8988T (cell line): ENCODE measurements at regions not wholly inside any gene's neighbourhood (a gene's known extent, or its start where the extent isn't known, plus 50 kb on each side); places are given as distances from the start of the nearest gene placed in this dataset.

ENCODE experiments used
- DNase-seq: peaks from one replicate; pipeline ENCODE4 v3.0.0; 2011

DNA sequence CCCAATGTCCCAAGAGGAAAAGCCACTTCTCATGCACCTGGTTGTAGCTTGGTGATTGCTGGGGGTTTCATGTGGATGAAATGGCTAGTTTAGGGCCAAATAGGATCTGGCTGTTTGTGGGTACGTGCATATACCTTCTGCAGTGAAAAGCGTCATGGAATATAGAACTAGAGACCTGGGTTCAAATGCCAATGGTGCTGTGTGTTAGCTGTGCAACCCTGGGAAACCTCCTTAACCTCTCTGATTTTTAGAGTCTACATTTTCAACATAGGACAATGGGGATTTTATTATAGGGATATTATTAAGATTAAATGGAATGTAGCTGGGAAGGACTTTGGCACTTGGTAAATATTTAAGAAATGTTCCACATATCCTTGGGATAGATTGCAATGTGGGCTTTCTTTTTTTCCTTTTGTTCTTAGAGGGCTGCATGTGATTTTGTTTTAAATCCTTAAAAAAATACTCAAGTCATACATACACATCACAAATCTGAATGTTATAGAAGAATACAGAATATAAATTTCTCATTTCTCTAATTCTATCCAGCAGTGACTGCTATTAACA is 112.6 kb upstream of the E2F8 start:
- DNase-seq: no peak

GRCh38 chr11:19352771-19353160 is 112.0 kb upstream of the E2F8 start:
- DNase-seq: no peak

DNA sequence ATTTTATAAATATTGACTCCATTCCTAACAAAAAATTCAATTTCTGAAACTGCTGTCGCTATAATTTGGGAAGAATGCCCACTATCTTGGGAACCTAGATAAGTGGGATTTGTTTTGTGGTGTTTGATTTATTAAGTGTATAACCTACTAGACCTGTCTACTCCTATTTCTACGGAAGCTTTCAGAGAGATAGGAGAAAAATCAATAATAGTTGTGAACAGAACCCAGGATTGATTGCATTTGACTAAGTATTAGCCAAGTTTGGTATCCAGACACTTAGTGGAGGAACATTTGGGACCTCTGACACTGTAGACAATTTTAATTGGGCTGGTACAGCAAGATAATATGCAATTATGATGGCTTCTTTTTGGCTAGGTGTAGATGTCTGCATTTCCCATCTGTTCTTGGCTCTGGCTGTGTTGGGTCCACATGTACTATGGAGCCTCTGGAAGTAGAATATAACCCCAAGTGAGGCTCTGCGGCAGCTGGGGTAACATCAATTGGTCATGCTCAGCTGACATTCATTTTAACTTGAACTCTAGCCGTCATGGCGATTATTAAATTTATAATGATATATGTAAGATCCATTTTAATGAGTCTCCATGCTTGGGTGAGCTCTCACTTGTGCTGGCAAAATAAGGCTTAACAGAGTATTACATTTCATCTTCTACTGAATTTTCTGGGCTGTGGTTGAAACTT is 111.5 kb upstream of the E2F8 start:
- no peak for DNase-seq

DNA sequence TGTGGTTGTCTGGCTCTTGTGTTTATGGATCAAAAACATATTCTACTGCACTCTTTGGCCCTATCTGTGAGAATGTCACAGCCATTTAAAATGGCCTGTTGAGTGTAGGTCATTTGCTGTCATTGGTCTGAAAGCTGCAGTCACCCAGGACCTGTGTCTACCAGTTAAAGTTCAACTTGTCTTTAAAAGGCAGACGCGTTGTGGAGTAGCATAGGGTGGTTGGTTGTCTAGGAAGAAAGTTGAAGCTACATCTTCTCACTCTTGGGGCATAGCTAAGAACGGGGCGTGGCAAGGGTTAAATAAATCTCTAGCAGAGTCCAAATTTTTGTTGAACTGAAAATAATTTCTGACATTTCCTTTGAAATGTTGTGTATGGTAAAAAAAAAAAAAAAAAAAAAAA is 110.7 kb upstream of the E2F8 start:
- DNase-seq: no peak

DNA sequence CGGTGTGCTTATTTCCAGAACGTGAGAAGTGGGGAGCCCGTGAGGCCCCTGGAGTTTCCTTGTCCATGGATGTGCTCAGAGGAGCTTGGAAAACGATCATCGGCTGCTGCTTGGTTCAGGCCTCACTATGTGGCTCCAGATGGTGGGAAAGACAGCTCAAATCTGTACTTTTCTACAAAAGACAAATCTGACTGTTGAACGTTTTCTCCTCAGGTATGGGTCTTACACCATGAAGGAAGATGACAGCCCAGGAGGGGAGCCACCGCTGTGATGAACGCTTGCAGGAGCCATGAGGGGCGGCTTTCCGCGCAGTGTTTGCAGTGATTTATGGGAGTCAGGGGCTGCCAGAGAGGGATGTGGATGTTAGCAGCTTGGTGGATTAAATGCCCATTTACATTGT is 109.4 kb upstream of the E2F8 start:
- DNase-seq: no peak

DNA sequence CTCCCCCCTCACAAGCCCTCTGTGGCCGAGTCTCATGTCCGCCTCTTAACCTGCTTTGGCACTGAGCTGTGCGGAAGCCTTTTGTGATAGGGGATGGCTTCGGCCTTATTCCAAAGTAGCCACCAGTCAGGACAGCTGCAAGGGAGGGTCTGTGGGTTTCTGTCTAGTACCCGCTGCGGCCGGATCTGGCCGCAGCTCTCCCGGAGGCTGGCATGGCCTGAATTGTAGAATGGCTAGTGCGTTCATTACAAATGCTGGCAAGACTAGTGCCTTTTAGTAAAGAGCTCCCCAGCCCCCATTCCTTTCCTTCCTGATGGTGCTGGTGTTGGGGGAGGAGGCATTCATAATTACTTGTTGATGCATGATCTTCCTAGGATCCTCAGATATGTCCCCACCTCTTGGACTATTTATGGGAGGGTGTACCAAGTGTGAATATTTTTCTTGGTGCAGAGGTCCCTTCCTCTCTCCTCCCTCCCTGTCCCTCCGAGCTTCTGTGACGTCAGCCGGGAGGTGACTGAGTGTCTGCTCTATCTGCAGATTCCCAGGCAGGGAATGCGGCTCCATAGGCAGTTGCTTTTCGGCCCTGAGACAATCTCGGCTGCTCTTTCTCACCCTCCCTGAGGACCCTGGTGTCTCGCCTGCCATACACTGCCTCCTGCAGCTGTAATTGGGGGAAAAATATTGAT is 108.7 kb upstream of the E2F8 start:
- DNase-seq: no peak

GRCh38 chr11:19347911-19348310 is 107.2 kb upstream of the E2F8 start:
- DNase-seq: no peak

DNA sequence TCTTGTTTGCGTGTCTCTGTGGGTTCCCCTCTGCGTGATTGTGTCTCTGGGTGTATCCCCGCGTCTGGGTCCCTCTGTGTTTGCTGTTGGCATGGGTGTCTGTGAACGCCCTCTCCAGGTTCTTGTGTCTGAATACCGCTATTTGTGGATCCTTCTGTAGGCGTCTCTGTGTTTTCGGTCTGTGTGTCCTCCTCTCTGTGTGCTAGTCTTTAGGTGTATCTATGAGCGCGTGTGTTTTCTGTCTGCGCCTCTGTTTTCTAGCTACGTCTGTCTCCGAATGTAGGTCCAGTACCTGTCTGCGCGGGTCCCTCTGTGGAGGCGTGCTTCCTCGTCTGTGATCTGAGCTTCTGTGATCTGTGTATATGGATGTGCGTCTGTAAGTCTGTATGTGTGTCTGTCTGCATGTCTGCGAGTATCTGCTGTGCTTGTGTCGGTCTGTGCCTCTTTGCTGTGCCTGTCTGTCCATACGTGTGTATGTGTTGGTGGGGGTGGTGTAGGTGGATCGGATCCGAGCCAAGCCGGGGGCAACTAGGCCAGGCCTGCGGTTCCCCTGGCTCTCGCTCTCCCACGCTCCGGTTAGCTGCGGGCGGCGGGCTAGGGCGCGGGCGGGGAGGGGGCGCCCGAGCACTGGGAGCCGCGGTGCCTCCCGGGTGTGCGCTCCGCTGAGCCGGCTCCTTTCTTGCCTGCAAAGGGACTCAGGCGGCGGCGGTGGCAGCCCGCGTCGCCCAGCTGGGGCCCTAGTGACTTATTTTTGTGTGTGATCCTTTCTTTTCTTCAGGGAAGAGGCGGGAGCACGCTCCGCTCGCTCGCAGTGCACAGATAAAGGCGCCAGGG is 105.3 kb upstream of the E2F8 start:
- no peak for DNase-seq

- DNase-seq: no peak
Observed at GRCh38 chr11:19345519-19345847, 104.7 kb upstream of the E2F8 start.

DNA sequence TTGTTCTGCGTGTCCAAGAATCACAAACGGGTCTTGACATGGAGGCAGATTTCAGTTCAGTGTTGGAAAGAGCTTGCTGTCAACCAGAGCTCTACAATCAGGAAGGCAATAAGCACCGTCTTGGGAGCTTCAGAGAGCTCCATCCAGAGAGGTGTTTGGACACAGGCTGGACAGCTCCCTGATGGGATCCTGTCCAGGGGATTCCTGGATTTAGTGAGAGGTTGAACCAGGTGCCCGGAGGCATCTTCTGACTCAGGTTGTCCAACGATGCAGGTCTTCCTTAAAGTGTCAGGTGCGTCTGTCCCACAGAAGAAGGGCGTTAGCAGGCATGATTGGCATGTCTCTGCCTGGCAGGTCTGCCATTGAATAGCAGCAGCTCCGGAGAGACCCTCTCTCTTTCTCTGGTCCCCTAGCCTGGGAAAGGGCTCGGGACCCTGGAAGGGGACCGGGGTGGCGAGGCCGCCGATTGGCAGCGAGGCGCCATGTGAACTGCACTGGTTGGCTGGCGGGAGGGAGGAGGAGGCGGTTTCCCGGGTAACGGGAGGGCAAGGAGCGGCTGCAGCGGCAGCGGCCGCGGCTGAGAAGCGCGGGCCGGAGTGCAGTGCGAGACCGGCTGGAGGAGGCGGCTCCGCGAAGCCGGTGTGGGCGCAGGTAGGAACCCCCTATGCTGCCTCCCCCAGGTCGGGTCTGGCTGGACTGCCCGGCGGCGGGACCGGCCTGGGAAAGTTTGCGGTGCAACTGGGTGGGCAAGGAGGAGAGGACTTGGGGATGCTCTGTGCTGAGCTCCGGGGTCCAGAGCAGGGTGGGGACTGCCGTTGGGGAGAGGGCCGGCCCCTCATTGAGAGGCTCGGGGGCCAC is 104.1 kb upstream of the E2F8 start:
- no peak for DNase-seq

GRCh38 chr11:19342036-19342435 is 101.3 kb upstream of the E2F8 start:
- DNase-seq: no peak

- no peak for DNase-seq
Observed at GRCh38 chr11:19338375-19338774, 97.6 kb upstream of the E2F8 start.

DNA sequence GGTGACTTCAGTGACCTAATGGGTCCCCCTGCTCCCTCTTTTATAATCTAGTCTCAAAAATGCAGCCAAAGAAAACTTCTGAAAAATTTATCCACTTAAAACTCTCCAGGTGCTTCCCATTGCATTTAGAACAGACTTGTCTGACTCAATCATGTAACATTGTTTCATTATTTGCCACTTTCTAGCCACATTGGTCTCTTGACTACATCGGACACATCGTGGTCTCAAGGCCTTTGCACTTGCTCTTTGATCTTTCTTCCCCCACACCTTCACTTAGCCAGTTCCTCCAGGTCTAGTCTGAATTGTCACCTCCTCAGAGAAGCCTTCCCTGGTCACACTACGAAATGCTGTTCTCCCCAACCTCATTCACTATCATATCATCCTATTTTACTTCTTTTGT is 97.0 kb upstream of the E2F8 start:
- DNase-seq: no peak

DNA sequence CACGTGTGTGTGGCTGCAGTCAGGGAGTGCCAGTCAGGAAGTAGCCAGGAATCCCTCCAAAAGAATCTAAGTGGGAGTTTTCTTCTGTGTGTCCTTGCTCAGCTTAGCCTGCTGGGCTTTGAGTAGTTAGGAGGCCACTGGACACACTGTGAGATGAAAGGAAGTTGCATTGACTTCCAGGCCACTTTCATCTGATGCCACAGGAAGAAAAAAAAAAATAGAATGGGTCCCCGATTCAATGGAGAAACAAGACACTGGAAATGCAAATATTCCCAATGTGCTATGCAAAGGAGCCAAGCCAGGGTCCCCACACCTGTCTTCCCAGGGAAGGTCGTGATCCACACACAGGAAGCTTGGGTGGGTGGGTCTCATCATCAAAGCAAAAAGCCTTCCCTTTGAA is 95.6 kb upstream of the E2F8 start:
- DNase-seq: no peak

DNA sequence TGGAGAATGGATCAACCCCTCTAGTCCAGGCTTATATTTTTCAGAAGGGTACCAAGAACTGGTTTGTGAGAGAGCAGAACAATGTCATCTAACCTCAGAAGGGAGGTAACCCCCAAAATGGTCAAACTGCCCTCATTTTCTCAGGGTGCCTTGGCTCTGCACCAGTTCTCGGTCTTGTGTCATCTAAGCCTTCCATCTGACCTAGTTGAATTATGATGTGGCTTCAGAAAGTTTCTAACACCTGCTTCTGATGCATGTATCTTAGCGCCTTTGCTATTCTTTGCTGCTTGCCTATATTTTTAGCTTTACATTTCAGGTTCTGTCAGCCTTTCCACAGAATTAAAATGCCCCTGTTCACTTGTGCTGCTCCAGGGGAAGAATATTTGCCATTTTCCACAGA is 91.7 kb upstream of the E2F8 start:
- no peak for DNase-seq

DNA sequence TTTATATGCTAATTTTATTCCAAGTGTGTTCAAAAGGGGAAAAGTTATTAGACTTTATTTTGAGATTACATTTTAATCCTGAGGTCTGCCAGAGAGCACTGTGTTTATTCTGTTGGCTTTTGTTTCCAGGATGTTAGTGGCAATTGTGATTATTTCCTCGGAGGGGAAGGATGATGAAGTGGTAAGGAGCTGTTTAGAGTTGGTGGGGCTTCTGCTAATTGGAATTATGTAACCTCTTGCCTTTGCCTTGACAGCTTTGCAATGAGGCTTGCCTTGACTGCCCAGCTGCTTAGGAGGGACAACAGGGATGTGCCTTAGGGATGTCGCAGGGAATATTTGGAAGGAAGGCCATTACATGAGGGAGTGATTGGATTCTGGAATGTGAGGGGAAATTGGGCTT is 89.7 kb upstream of the E2F8 start:
- DNase-seq: no peak

DNA sequence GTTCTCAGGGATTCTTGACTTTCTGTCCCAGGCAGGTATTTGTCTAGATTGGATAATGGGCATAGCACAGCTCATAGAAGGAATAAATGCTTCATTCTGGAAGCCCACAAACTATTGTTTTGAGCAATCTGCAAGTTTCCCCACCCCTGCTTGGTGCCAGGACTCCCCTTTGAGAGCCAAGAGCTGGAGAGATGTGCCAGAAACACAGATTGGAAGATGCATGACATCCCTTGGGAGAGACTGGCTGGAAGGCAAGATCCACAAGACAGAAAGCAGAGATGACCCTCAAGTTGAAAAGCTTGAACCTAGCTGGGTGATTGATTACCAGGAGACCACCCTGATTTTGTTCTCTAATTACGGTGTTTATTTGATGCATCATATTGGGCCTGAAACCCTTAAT is 89.2 kb upstream of the E2F8 start:
- no peak for DNase-seq

- DNase-seq: no peak
Observed at GRCh38 chr11:19328586-19329311, 88.0 kb upstream of the E2F8 start.

DNA sequence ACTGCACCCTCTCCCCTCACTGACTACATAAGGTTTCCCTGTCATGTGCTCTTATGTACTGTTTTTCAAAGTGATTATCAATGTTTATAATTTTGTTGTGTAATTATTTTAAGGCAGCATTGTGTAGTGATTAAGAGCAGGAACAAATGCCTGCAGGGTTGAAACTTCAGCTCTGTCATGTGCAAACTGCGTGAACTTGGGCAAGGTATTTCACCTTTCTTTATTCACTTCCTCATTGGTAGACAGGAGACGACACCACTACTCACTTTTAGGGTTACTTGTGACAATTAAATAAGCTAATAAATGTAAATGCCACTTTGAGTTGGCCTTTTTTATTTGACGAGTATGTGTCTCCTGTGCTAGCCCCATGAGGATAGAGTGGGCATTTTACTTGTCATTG is 86.5 kb upstream of the E2F8 start:
- DNase-seq: no peak

GRCh38 chr11:19326499-19326898 is 85.8 kb upstream of the E2F8 start:
- no peak for DNase-seq

- DNase-seq: no peak
Observed at GRCh38 chr11:19323502-19323901, 82.8 kb upstream of the E2F8 start.

DNA sequence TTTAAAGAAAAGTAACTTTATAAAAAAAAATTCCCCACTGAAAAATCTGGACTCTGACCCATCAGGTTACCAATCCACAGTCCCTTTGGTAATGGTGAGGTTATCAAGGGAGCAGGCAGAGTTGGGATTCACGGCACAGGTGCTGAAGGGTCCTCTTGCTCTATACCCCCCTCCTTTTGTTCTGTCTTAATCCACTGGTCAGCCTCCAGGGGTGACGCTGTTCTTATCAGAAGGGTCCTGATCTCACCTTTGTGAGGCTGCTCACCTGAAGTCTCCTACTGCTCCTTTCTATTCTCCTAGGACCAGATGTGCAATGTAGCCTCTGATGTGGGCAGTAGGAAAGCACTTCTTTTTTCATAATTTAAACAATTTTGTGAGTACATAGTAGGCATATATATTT is 80.6 kb upstream of the E2F8 start:
- DNase-seq: no peak
